ENCODE measurements at regions not wholly inside any gene's neighbourhood (a gene's known extent, or its start where the extent isn't known, plus 50 kb on each side); places are given as distances from the start of the nearest gene placed in this dataset.

DNA sequence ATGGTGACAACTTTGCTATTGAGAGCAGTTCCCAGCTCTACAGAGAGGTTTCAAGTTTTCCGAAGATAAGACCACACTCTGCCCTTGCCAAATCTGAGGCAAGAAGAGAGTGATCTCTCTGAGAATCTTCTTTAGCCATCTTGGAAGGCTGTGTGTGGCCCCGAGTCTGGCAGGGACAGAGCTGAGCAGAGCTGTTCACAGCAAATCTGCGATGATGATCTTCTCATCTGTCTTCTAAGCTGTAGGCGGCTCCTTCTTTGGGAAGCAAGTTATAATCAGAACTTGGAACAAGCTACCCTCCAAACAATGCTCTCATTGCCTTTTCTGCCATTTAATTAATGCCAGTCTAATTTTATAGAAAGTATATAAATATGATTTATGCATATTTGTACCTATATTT is 379.0 kb upstream of the MEF2C start:
- no peak for TF ChIP-seq POLR2A (IDR thresholded peaks at IDR 0.05)
- TF ChIP-seq, protein P1, sequence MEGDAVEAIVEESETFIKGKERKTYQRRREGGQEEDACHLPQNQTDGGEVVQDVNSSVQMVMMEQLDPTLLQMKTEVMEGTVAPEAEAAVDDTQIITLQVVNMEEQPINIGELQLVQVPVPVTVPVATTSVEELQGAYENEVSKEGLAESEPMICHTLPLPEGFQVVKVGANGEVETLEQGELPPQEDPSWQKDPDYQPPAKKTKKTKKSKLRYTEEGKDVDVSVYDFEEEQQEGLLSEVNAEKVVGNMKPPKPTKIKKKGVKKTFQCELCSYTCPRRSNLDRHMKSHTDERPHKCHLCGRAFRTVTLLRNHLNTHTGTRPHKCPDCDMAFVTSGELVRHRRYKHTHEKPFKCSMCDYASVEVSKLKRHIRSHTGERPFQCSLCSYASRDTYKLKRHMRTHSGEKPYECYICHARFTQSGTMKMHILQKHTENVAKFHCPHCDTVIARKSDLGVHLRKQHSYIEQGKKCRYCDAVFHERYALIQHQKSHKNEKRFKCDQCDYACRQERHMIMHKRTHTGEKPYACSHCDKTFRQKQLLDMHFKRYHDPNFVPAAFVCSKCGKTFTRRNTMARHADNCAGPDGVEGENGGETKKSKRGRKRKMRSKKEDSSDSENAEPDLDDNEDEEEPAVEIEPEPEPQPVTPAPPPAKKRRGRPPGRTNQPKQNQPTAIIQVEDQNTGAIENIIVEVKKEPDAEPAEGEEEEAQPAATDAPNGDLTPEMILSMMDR (IDR thresholded peaks at IDR 0.05 in 8 of 11, conservative IDR thresholded peaks at IDR 0.05 in 3 of 11), result no peak

Measured in spleen (tissue), 7 donors.